ENCODE measurements at regions not wholly inside any gene's neighbourhood (a gene's known extent, or its start where the extent isn't known, plus 50 kb on each side); places are given as distances from the start of the nearest gene placed in this dataset.

DNA sequence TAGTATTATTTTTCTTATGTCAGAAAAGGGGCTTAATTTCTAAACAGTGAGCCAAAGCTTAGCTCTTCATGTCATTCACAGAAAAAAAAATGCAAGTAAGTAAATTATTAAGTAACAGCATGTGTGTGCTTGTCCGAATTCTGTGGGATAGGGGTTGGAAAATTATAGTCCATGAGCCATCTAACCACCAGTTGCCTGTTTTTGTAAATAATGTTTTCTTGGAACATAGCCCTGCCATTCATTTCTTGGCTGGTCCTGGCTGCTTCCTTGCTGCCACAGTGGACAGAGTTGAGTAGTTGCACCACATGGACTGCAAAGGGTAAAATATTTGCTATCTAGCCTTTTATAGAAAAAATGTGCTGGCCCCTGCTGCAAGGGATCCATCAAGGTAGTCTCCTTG lies 513.7 kb upstream of the WWC1 start:
- DNase-seq: no peak

DNA sequence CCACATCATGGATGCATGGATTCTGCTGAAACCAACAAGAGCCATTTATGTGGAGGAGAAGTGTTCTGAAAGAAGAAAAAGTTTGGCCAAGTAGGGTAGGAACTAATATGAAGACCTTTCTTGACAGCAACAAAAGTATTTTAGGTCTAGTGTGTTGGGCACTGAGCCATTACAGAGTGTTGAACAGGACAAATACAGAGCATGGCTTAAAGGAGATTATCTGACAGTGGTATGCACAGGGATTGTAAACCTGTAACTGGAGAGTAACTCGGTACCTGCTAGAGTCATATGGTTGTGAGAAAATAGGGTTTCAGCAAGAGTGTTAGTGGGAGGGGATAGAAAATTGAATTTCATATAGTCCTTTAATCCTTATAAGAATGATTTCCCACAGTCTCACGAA lies 513.2 kb upstream of the WWC1 start:
- no peak for DNase-seq

DNA sequence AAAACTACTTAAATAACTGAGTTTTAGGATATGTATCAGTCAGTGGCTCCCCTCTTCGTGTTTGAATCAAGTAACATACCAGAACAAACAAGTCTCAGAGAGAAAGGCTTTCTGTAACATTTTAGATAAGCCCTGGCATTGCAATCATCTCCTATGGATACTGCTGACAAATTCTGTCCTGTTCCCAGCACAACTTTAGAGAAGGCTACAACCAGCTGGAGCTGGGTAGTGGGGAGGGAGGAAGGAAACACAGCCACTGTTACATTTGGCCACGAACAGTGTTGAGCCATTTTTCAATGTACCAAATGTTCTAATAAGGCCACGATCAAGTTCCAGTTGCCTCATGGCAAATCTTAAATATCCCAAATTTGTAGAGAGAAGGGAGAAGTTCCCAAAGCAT lies 511.8 kb upstream of the WWC1 start:
- DNase-seq: no peak

GRCh38 chr5:167780177-167780576 lies 511.3 kb upstream of the WWC1 start:
- no peak for DNase-seq

DNA sequence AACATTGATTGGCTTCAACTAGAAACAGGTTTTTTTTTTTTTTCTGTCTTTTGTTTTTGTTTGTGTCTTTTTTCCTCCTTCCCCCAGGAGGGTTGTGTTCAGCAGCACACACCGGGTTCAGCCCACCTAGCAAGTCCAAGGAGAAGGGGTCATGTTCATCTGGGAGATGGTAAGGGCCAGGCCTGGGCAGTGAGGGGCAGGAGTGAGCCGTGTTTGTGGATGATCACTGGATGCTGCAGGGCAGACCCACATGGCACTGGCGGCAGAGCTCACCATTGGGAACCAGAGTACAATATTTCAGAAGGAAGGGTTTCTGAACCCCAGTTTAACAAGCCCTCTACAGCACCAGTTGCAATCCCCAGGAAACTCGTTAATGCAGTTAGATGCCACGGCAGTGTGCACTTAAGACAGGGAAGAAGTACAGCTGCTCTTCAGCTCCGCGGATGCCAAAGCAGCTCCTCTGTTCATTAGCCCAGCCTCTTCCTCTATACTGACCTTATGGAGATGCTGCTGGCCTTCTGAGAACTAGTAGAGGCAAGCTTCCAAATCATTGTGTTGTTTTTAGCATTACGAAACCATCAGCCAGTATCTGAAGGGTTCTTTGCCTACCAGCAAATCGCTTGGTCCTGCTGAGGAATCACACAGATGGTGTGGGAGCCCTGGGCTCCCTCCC lies 508.2 kb upstream of the WWC1 start:
- no peak for DNase-seq

- peak in 1 of 2 donors; percentile 3 for DNase-seq
These were observed 506.3 kb upstream of the WWC1 start for GRCh38 chr5:167785106-167785505.

GRCh38 chr5:167785901-167786300 lies 505.5 kb upstream of the WWC1 start:
- no peak for DNase-seq

DNA sequence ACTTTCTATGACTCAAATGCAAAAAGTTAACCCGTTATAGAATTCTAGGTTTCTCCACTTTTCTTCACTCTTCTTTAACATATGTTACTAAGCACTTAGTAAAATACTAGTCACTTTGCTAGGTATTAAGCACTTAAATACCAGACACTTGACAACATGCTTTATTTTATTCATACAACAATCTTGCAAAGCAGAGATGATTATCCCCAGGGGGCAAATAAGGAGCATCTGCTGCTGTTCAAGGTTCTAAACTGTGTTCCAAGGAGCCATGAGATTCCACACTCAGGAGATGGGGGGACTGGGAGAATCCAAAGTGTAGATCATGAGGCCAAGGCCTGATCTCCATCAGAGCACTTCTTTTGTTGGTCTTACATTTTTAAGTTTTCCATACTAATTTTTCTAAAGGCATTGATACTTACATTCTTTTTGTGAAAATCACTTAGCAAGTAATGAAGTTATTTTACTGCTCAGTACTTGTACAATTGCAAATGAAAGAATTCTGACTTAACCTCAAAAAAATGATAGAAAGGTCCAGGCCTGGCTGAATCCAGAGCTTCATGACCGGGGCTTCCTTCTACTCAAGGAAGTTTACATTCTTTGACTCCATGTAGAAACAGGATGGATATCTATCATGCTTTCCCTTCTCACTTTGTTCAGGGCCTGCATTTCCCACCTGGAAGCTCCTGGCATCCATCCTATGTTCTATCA lies 504.4 kb upstream of the WWC1 start:
- no peak for DNase-seq

GRCh38 chr5:167790045-167790444 lies 501.4 kb upstream of the WWC1 start:
- DNase-seq: no peak

- no peak for DNase-seq
These were observed 500.8 kb upstream of the WWC1 start for GRCh38 chr5:167790462-167791260.

DNA sequence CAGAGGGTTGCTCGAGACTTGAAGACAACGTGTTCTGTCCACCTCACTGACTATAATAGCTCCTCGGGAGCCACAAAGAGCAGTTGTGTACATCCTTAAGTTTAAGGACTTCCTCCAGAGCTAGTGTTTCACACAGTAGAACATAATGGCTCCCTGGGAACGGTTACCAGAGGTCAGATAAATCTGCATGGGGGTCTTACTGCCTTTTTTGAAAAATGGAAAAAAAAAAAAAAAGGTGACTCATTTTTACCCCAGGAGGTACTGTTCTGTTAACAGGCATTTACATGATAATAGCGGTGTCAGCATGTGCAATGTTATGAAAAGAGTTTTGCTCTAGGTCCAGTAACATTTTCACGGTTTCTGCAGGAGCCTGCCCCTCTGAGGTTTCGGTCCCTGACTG lies 498.9 kb upstream of the WWC1 start:
- DNase-seq: no peak

- DNase-seq: no peak
These were observed 497.7 kb upstream of the WWC1 start for GRCh38 chr5:167793700-167794099.

DNA sequence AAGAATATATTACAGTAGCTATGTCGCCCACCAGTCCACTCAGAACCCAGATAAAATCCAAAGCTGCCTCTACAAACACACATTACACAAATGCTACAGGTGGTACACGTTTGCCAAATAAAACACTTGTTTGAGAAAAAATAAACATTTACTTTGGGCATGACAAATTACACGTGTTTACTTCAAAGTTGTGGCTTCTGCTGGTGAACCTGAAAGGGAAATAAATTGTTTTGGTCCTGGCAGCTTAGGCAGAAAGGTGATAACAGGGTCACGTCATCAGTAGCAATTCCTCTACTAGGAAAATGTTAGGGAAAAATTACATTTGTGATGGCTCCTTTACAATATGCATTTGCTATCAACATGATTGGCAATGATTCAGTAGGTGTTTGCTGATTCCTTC lies 497.3 kb upstream of the WWC1 start:
- DNase-seq: no peak

- no peak for DNase-seq
These were observed 494.8 kb upstream of the WWC1 start for GRCh38 chr5:167796672-167797071.

- no peak for DNase-seq
These were observed 493.5 kb upstream of the WWC1 start for GRCh38 chr5:167797933-167798332.

DNA sequence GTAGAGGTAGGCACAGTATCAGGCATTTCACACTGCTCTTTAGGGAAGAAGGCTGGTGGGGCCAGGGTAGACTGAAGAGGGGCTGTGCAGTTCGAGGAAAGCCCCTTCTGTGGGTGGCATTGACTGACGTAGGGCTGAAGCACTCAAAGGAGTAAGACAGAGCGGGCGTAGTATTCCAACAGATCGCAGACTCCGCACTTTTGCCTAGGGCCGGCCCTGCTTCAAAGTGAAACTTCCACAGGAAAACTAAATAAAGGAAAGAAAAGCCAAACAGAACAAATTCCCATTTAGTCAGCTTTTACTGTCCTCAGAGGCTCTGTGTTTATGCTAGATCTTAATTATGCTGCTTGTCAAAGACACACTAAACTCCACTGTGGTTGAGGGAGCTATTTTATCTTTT lies 493.0 kb upstream of the WWC1 start:
- DNase-seq: no peak

DNA sequence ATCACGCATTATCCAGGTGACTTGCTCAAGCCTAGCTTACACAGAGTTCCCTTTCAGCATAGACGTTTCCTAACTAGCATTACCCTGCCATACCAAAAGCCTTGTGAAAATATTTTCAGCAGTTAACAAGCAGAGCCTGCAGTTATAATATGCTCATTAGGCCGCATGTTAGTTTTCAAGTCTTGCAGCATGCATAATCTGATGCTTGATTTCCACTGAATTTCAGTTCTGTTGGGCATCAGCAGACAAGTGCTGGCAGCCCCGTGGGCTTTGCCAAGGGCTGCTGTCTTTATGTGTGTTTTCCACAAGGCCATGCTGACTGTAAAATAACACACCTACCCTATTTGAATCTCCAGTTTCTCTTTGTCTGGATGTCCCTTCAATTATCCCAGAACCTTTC lies 491.0 kb upstream of the WWC1 start:
- DNase-seq: no peak

DNA sequence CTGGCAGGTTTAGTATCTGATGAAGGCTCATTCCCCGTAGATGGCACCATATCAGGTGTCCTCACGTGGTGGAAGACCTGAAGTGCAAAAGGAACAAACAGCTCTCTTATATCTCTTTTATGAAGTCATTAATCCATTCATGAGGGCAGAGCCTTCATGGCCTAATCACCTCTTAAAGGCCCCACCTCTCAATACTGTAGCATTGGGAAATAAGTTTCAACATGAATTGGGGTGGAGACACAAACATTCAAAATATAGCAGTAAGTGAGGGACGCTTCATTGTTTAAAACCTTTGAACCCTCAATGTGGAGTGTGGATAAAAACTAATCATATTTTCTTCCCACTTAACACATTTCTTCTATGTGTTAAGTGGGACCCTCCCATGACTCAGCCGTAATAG lies 489.4 kb upstream of the WWC1 start:
- no peak for DNase-seq

- no peak for DNase-seq
These were observed 488.6 kb upstream of the WWC1 start for GRCh38 chr5:167802755-167803431.

GRCh38 chr5:167804512-167805220 lies 486.8 kb upstream of the WWC1 start:
- DNase-seq: no peak

GRCh38 chr5:167810573-167810972 lies 480.9 kb upstream of the WWC1 start:
- no peak for DNase-seq

- DNase-seq: no peak
These were observed 478.6 kb upstream of the WWC1 start for GRCh38 chr5:167812871-167813270.

GRCh38 chr5:167813389-167813788 lies 478.1 kb upstream of the WWC1 start:
- DNase-seq: no peak

Measured in bone marrow (tissue), 2 donors.